Ishikawa (cell line): ENCODE measurements at regions not wholly inside any gene's neighbourhood (a gene's known extent, or its start where the extent isn't known, plus 50 kb on each side); places are given as distances from the start of the nearest gene placed in this dataset.

ENCODE experiments used
- CEBPB ChIP-seq: IDR thresholded peaks from 2 replicates; pipeline ENCODE4 v1.6.1; 2012
- EP300 ChIP-seq: IDR thresholded peaks from 2 replicates; pipeline ENCODE4 v1.6.1; 2012; ENCODE audit warnings: borderline replicate concordance
- MAX ChIP-seq: IDR thresholded peaks from 2 replicates; pipeline ENCODE4 v1.6.1; 2012

GRCh38 chr9:126262738-126263137, 63.9 kb upstream of the MVB12B start:
- TF ChIP-seq CEBPB: no peak
- no peak for TF ChIP-seq EP300
- TF ChIP-seq MAX: no peak
